Stimulated activated CD4-positive, alpha-beta T cell treated with anti-CD3 and anti-CD28 coated beads, Interleukin-15, amount 100 ng/mL, for 24 hours (primary cell): ENCODE measurements at regions not wholly inside any gene's neighbourhood (a gene's known extent, or its start where the extent isn't known, plus 50 kb on each side); places are given as distances from the start of the nearest gene placed in this dataset.
"Not testable (repeated sequence)": the region's sequence is repeated elsewhere in the genome, so short reads cannot be mapped to it uniquely, and the experiment has no call there.

Source experiments
- DNase-seq: peaks from one replicate; pipeline ENCODE4 v3.0.0-alpha.2; 2020

GRCh38 chr4:57194068-57194611 lies 84.0 kb upstream of the IGFBP7 start:
- no peak for DNase-seq

- no peak for DNase-seq
These were observed 83.1 kb upstream of the IGFBP7 start for GRCh38 chr4:57193209-57193810.

- DNase-seq = no peak
These were observed 81.4 kb upstream of the IGFBP7 start for GRCh38 chr4:57191523-57192034.

GRCh38 chr4:57190601-57191481 lies 80.7 kb upstream of the IGFBP7 start:
- DNase-seq = peak; percentile 40

GRCh38 chr4:57187246-57187645 lies 77.1 kb upstream of the IGFBP7 start:
- no peak for DNase-seq

- no peak for DNase-seq
These were observed 74.3 kb upstream of the IGFBP7 start for GRCh38 chr4:57184378-57185029.

GRCh38 chr4:57182132-57182874 lies 72.1 kb upstream of the IGFBP7 start:
- no peak for DNase-seq

- DNase-seq = not testable (repeated sequence)
These were observed 63.0 kb upstream of the IGFBP7 start for GRCh38 chr4:57173136-57173535.

GRCh38 chr4:57172065-57172464 lies 61.9 kb upstream of the IGFBP7 start:
- no peak for DNase-seq

- DNase-seq = no peak
These were observed 58.8 kb upstream of the IGFBP7 start for GRCh38 chr4:57168982-57169381.

- peak; percentile 81 for DNase-seq
These were observed 53.6 kb upstream of the IGFBP7 start for GRCh38 chr4:57163530-57164459.

- no peak for DNase-seq
These were observed 52.4 kb upstream of the IGFBP7 start for GRCh38 chr4:57162499-57163019.
